AG10803 (cell line): ENCODE measurements at regions not wholly inside any gene's neighbourhood (a gene's known extent, or its start where the extent isn't known, plus 50 kb on each side); places are given as distances from the start of the nearest gene placed in this dataset.
A peak's percentile ranks its signal among the peaks of the same experiment; 100 is the strongest.

Experiments used
- DNase-seq: peaks from one replicate; pipeline ENCODE4 v3.0.0; 2010; ENCODE audit warnings: low read depth
- H3K4me3 ChIP-seq: 2 replicates; pipeline ENCODE4 v1.5.1; 2011; ENCODE audit warnings: mild to moderate bottlenecking, low read length, control low read depth
- TF ChIP-seq, protein P1 (sequence below): conservative IDR thresholded peaks from 2 replicates; pipeline ENCODE4 v1.5.1; 2011; ENCODE audit warnings: mild to moderate bottlenecking, low read length, control low read depth, inconsistent platforms

DNA sequence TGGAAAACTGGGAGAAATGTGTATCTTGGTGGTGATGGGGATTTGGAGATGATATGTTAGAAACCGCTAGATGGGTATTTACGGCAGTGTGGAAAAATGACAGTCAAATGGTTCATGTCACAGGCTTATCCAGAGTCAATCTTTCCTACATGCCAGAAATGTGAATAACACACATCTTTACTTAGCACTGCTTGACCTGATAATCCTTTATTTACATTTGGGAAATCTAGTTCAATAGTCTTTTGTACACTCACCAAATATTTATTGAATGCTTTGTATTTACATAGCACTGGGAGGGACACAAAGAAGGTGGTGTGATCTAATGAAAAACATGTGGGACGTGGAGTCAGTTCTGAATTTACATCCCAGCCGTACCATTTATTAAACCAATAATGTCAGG lies 208.2 kb downstream of the DIO2 start:
- TF ChIP-seq, protein P1, sequence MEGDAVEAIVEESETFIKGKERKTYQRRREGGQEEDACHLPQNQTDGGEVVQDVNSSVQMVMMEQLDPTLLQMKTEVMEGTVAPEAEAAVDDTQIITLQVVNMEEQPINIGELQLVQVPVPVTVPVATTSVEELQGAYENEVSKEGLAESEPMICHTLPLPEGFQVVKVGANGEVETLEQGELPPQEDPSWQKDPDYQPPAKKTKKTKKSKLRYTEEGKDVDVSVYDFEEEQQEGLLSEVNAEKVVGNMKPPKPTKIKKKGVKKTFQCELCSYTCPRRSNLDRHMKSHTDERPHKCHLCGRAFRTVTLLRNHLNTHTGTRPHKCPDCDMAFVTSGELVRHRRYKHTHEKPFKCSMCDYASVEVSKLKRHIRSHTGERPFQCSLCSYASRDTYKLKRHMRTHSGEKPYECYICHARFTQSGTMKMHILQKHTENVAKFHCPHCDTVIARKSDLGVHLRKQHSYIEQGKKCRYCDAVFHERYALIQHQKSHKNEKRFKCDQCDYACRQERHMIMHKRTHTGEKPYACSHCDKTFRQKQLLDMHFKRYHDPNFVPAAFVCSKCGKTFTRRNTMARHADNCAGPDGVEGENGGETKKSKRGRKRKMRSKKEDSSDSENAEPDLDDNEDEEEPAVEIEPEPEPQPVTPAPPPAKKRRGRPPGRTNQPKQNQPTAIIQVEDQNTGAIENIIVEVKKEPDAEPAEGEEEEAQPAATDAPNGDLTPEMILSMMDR, result no peak
- DNase-seq, result peak; percentile 14
- H3K4me3 ChIP-seq, result no peak overlapping the region

DNA sequence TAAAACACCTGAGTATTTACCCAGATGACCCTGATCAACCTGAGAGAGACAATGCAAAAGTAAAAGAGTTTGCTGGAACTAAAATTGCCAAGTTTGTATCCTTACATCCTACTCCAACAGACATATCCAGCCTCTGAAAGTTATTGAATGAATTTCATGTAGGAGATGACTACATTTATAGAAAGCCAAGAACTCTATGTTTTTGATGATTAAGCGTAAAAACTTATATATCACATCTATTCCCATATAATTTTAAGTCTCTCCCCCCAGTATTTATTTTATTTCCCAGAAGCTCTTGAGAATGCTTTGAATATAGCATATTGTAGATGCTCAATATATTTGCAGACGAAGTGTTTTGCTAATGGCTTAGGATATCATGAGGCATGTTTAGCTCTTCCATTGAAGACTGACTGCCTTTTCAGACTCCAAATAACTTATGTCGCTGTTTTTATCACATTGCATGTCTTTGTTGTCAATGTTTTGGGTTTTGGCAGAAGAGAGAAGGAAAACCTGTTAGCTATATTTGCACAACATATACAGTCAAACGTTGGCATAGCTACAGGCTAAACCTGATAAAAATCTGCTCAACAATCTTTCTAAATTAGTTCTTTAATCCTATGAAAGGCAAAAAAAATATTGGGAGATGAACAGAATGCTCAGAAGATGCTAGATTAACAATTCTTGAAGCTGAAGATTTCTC lies 213.6 kb downstream of the DIO2 start:
- H3K4me3 ChIP-seq, result no peak overlapping the region
- TF ChIP-seq, protein P1, result no peak
- DNase-seq, result no peak

DNA sequence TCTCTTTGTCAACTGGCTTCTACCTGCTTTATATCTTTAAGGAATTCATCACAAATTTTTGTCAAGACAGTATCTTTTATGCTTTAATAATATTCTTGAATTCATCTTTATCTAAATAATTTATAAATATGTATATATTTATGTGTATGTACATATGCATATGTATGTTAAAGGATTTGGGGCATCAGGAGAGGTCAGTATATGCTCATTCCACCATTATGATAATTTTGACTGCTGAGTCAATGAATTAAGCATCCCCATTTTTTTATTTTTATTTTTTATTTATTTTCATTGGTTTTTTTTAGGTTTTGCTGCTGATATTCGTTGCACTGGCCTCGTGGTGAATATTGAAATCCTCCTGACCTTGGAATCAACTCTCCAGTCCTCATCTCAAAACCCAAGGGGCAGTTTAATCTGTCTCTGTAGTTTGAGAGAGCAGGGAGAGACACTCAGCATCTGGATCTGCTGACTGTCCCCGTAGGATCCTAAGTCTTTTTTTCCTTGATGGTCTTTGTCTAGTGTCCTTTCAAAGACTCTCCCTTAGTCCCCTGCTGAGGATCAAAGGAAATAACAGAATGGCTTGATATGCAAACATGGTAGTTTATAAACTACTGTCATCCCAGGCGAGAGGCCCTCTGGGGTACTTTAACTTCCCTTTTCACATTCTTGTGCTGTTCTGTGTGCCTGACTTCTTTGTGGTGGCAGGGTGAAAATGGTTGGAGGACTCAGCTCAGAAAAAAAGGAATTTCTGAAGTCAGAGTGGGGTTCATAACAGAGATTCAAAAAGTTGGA lies 218.7 kb downstream of the DIO2 start:
- TF ChIP-seq, protein P1, result no peak

DNA sequence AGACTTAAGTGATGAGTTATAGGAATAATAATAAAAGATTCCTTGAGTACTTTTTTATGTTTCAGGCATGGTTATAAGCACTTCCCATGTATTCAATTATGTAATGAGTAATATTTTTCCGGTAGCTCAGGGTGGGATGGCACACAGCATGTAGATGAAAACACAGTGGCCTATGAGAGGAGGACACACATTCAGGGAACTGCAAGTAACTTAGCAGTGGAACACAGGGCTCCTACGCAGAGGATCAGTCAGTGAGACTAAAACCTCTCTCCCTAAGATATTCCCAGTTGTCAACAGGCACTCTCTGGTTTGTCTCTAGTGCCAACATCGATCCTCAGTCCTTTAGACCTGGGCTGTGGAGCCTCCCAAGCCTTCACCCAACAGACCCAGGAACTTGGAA lies 219.4 kb downstream of the DIO2 start:
- H3K4me3 ChIP-seq, result no peak overlapping the region
- DNase-seq, result no peak
- TF ChIP-seq, protein P1, result no peak

More for the DNA sequence above, 218.7 kb downstream of the DIO2 start:
- no peak for DNase-seq
- no peak overlapping the region for H3K4me3 ChIP-seq

DNA sequence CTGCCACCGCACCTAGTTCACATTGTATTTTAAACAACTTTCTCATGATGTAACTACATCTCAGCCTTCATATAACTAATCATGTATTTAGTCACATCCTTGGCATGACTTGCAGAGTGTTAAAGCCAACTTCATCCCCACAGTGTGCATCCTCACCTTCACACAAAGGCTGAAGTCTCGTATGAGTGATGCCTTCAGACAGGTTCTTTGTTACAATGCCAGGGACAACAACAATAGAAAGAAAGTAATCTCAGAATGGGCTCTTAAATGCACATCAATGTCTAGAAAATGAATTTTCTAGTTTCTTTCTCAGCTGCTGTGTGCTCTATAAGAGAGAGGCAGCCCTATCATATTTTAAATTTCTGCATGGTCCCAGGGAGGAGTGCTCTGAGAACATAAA lies 221.3 kb downstream of the DIO2 start:
- no peak overlapping the region for H3K4me3 ChIP-seq
- TF ChIP-seq, protein P1, result no peak
- no peak for DNase-seq

DNA sequence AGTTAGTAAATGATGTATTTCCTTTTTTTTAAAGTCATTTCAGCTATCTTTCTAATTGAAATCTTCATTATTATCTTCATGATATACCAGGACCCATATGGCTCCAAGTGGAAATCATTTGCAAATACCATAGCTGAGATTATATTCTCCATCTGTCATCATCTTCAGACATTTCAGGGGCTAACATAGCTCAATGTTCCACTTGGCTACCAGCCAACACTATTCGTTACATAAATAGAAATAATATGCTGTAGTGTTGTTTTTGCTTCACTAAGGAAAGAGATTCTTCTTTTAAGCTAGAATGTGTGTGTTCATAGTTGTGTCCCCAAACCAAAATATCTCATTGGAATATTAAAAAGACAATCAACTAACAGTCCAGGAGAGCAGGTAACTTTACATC lies 225.1 kb downstream of the DIO2 start:
- TF ChIP-seq, protein P1, result no peak
- no peak overlapping the region for H3K4me3 ChIP-seq
- no peak for DNase-seq

DNA sequence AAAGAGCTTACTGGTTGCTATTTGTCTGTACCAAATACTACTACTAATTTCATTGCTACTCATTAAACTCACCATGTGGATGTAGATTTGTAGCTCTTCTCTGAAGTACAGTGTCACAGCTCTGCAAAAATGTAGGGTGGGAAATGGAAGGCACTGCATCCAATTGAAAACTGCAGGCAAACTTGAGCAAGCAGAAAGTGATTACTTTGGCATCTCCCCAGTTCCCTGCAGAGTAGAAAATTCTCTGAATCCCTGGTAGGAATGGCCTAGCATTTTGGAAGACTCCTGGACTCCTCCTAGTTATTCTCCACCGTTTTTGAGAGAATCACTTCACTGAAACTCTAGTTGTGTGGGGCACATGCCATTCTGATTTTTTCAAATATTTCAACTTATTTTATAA lies 239.1 kb downstream of the DIO2 start:
- no peak for DNase-seq
- TF ChIP-seq, protein P1, result no peak

More for the DNA sequence above, 239.1 kb downstream of the DIO2 start:
- no peak overlapping the region for H3K4me3 ChIP-seq
